Upper lobe of left lung (tissue), 6 donors: ENCODE measurements at regions not wholly inside any gene's neighbourhood (a gene's known extent, or its start where the extent isn't known, plus 50 kb on each side); places are given as distances from the start of the nearest gene placed in this dataset.

Experiments used
- ATAC-seq, 2 donors: fragments of 200-7000 bp; cut with Tn5 transposase; one replicate each; pipeline ENCODE4 v1.9.1; 2022; ENCODE audit warnings: mild to moderate bottlenecking in 2 of 2, moderate library complexity in 2 of 2; ENCODE audit not compliant: low FRiP score in 2 of 2
- DNase-seq, 2 donors: peaks; one replicate each; pipeline ENCODE4 v3.0.0-alpha.2; 2019 to 2020
- H3K27ac ChIP-seq, 4 donors: fragments of 200-600 bp; sonication (generic); one replicate each; pipeline ENCODE4 v1.5.1; 2016 to 2019
- H3K27me3 ChIP-seq, 4 donors: fragments of 200-600 bp; sonication (generic); one replicate each; pipeline ENCODE4 v1.5.1; 2017 to 2019
- H3K36me3 ChIP-seq, 4 donors: fragments of 200-600 bp; sonication (generic); one replicate each; pipeline ENCODE4 v1.5.1; 2016 to 2019
- H3K4me1 ChIP-seq, 4 donors: fragments of 200-600 bp; sonication (generic); one replicate each; pipeline ENCODE4 v1.5.1; 2018 to 2019
- H3K4me3 ChIP-seq, 4 donors: fragments of 200-600 bp; sonication (generic); one replicate each; pipeline ENCODE4 v1.5.1; 2017 to 2019; ENCODE audit warnings: mild to moderate bottlenecking in 2 of 4, moderate library complexity in 1 of 4
- H3K9me3 ChIP-seq, 4 donors: fragments of 200-600 bp; sonication (generic); one replicate each; pipeline ENCODE4 v1.5.1; 2018 to 2019
- CTCF ChIP-seq, 6 experiments: fragments of 450-650 bp in 4 of 6; fragments of 200-600 bp in 2 of 6; sonication (generic) in 2 of 6; IDR thresholded peaks; one replicate each; pipeline ENCODE4 v1.5.1; 2016 to 2019; ENCODE audit warnings: antibody characterized with exemption in 6 of 6
- EP300 ChIP-seq, 4 donors: sonication (generic); formaldehyde crosslinking; IDR thresholded peaks; one replicate each; pipeline ENCODE4 v1.5.1; 2017; ENCODE audit warnings: antibody characterized with exemption in 4 of 4, control low read depth in 2 of 4
- POLR2A ChIP-seq, 4 donors: fragments of 450-650 bp; IDR thresholded peaks; one replicate each; pipeline ENCODE4 v1.5.1; 2016 to 2017; ENCODE audit warnings: antibody characterized with exemption in 4 of 4, mild to moderate bottlenecking in 2 of 4
- POLR2AphosphoS5 ChIP-seq, 2 donors: sonication (generic); formaldehyde crosslinking; IDR thresholded peaks; one replicate each; pipeline ENCODE4 v1.5.1; 2017; ENCODE audit warnings: antibody characterized with exemption in 2 of 2
- WGBS, 2 donors: methylation state at CpG; one replicate each; pipeline ENCODE4 v1.1.5; 2017 to 2018; 5-methylcytosine and 5-hydroxymethylcytosine counted together
- donor health status: DM: no; HTN: no; CAD: no; lungs with moderate emphysema.
- donor health status: DM: no; HTN: yes; CAD: no; lungs with severe emphysema.

DNA sequence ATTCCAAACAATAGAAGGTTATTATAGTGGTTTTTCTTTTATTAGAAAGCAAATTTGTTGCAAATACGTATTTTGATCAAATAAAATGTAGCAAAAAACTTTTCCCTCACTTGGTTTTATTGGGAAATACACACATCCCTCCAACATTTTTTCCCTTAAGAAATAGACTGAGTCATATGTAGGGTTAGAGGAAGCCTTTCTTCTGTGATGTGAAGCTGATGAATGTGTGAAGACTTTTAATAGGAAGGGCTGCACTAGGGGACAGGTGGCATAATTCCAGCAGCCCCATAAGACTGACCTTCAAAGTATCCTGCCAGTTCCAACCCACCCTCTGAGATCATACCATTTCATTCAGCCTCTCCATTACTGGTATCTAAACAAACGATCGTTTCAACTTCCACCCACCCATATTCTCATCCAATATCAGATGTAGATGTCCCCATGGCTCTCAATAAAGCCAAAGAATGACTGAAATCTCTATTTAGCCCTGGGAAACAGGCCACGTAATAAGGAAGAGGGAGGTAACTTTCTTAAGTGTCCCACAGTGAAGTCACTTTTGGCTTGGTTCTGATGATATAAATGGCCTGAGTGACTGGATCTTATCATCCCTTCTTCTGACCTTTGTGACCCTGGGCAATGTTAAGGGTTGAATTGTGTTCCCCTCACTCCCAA, 64.7 kb upstream of the LPAR1 start:
- TF ChIP-seq CTCF (IDR thresholded peaks at IDR 0.05) = no peak
- TF ChIP-seq EP300 (IDR thresholded peaks at IDR 0.05) = no peak
- no peak for TF ChIP-seq POLR2AphosphoS5 (IDR thresholded peaks at IDR 0.05)
- no peak for TF ChIP-seq POLR2A (IDR thresholded peaks at IDR 0.05)
- H3K27ac ChIP-seq = no peak overlapping the region
- no peak for DNase-seq
- H3K4me1 ChIP-seq = no peaks in the 10 kb centered on the region
- no peaks in the 10 kb centered on the region for H3K36me3 ChIP-seq
- H3K27me3 ChIP-seq = no peaks in the 10 kb centered on the region
- ATAC-seq = peak in 1 of 2 donors; percentile 84
- no peaks in the 10 kb centered on the region for H3K9me3 ChIP-seq
- WGBS, 2 donors = 72 to 81% methylated on average over 4 of the region's 4 CpGs
- no peak overlapping the region for H3K4me3 ChIP-seq

- TF ChIP-seq CTCF (IDR thresholded peaks at IDR 0.05) (no peak), POLR2A (IDR thresholded peaks at IDR 0.05) (no peak), EP300 (IDR thresholded peaks at IDR 0.05) (no peak), POLR2AphosphoS5 (IDR thresholded peaks at IDR 0.05) (no peak)
- ATAC-seq = no peak
- H3K4me1 ChIP-seq = no peaks in the 10 kb centered on the region
- no peak for DNase-seq
- H3K36me3 ChIP-seq = no peaks in the 10 kb centered on the region
- H3K27me3 ChIP-seq = no peaks in the 10 kb centered on the region
- H3K4me3 ChIP-seq = no peak overlapping the region
- no peaks in the 10 kb centered on the region for H3K9me3 ChIP-seq
- H3K27ac ChIP-seq = no peak overlapping the region
- 64 to 78% methylated on average over 9 of the region's 9 CpGs for WGBS, 2 donors
These were observed 61.1 kb upstream of the LPAR1 start for GRCh38 chr9:111099199-111100008.

DNA sequence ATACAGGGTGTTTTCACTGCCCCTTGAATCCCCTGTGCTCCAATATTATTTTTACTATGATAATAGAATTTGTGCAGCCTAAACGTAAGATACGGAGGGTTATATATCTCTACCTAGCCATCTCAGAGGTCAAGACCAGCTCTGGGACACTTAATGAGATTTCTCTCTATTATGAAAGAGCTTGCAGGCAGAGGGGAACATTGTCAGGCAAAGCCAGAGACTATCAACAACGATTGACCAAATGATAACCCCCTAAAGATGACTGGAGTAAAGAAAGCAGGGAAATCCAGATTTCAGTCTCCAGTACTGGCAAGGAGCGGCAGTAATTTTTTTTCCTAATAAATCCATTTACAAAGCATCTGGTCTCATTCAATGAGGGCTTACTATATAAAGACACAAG, 59.8 kb upstream of the LPAR1 start:
- H3K27ac ChIP-seq = no peak overlapping the region
- no peak for DNase-seq
- no peaks in the 10 kb centered on the region for H3K27me3 ChIP-seq
- 72 to 84% methylated on average over 4 of the region's 4 CpGs for WGBS, 2 donors
- no peak for TF ChIP-seq EP300 (IDR thresholded peaks at IDR 0.05)
- no peak for TF ChIP-seq CTCF (IDR thresholded peaks at IDR 0.05)
- TF ChIP-seq POLR2AphosphoS5 (IDR thresholded peaks at IDR 0.05) = no peak
- no peak for TF ChIP-seq POLR2A (IDR thresholded peaks at IDR 0.05)
- H3K4me1 ChIP-seq = peaks cover 0 to 4% (median 0%) of the 10 kb centered on the region in 4 donors
- no peak for ATAC-seq
- no peaks in the 10 kb centered on the region for H3K36me3 ChIP-seq
- H3K4me3 ChIP-seq = no peak overlapping the region
- no peaks in the 10 kb centered on the region for H3K9me3 ChIP-seq

DNA sequence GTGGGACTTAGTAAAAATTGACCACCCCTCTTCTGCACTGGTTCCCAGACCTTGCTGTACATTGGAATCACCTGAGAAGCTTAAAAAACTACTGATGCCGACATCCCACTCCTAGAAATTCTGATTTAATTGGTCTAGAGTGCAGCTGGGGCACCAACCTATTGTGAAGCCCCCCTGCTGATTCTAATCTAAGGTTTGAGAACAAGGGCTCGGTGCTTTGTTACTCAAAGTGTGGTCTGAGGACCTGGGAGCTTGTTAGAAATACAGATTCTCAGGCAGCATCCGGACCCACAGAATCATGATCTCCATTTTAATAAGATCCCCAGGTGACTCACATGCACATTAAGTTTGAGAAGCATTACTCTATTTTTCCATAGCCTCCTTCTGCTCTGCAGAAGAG, 57.8 kb upstream of the LPAR1 start:
- Histone ChIP-seq H3K27ac (no peak overlapping the region), H3K4me3 (no peak overlapping the region), H3K36me3 (no peaks in the 10 kb centered on the region), H3K27me3 (no peaks in the 10 kb centered on the region), H3K4me1 (peaks cover 0 to 4% (median 0%) of the 10 kb centered on the region in 4 donors), H3K9me3 (no peaks in the 10 kb centered on the region)
- WGBS, 2 donors = 82 to 85% methylated on average over 3 of the region's 3 CpGs
- DNase-seq (no peak), ATAC-seq (no peak)
- TF ChIP-seq CTCF (IDR thresholded peaks at IDR 0.05) = no peak
- no peak for TF ChIP-seq EP300 (IDR thresholded peaks at IDR 0.05)
- TF ChIP-seq POLR2AphosphoS5 (IDR thresholded peaks at IDR 0.05) = no peak
- no peak for TF ChIP-seq POLR2A (IDR thresholded peaks at IDR 0.05)
